ENCODE measurements at regions not wholly inside any gene's neighbourhood (a gene's known extent, or its start where the extent isn't known, plus 50 kb on each side); places are given as distances from the start of the nearest gene placed in this dataset.

GRCh38 chr18:30920757-30921156, 121.8 kb downstream of the DSC3 start:
- no peak overlapping the region for H3K27ac ChIP-seq (replicated peaks)

GRCh38 chr18:30920351-30920750, 122.2 kb downstream of the DSC3 start:
- Histone ChIP-seq H3K27me3 (ENCODE audit: low read depth) (no peaks in the 10 kb centered on the region), H3K36me3 (no peaks in the 10 kb centered on the region), H3K4me1 (no peaks in the 10 kb centered on the region), H3K27ac (replicated peaks) (no peak overlapping the region), H3K9me3 (replicated peaks) (no peaks in the 10 kb centered on the region), H3K4me3 (no peak overlapping the region)
- TF ChIP-seq CTCF (IDR thresholded peaks at IDR 0.05; ENCODE audit: borderline replicate concordance), result no peak
- intact Hi-C loops (cut with micrococcal nuclease), result no loop called here
- DNase-seq, result no peak

More at GRCh38 chr18:30920757-30921156, 121.8 kb downstream of the DSC3 start:
- TF ChIP-seq CTCF (IDR thresholded peaks at IDR 0.05; ENCODE audit: borderline replicate concordance), result no peak
- Histone ChIP-seq H3K36me3 (no peaks in the 10 kb centered on the region), H3K4me1 (peaks cover 2% of the 10 kb centered on the region), H3K9me3 (replicated peaks) (no peaks in the 10 kb centered on the region), H3K4me3 (no peak overlapping the region), H3K27me3 (ENCODE audit: low read depth) (no peaks in the 10 kb centered on the region)
- intact Hi-C loops (cut with micrococcal nuclease), result no loop called here
- no peak for DNase-seq

- no peak for TF ChIP-seq CTCF (IDR thresholded peaks at IDR 0.05; ENCODE audit: borderline replicate concordance)
- H3K9me3 ChIP-seq (replicated peaks), result no peaks in the 10 kb centered on the region
- DNase-seq, result no peak
- no peaks in the 10 kb centered on the region for H3K36me3 ChIP-seq
- no peaks in the 10 kb centered on the region for H3K27me3 ChIP-seq (ENCODE audit: low read depth)
- H3K4me1 ChIP-seq, result no peaks in the 10 kb centered on the region
- H3K4me3 ChIP-seq, result no peak overlapping the region
- intact Hi-C loops (cut with micrococcal nuclease), result no loop called here
- no peak overlapping the region for H3K27ac ChIP-seq (replicated peaks)
These were observed 124.9 kb downstream of the DSC3 start for GRCh38 chr18:30917651-30918050.

- TF ChIP-seq CTCF (IDR thresholded peaks at IDR 0.05; ENCODE audit: borderline replicate concordance), result no peak
- Histone ChIP-seq H3K27ac (replicated peaks) (no peak overlapping the region), H3K36me3 (no peaks in the 10 kb centered on the region), H3K27me3 (ENCODE audit: low read depth) (no peaks in the 10 kb centered on the region), H3K9me3 (replicated peaks) (no peaks in the 10 kb centered on the region), H3K4me3 (no peak overlapping the region), H3K4me1 (no peaks in the 10 kb centered on the region)
- no peak for DNase-seq
- intact Hi-C loops (cut with micrococcal nuclease), result no loop called here
These were observed 127.1 kb downstream of the DSC3 start for GRCh38 chr18:30915336-30915988.

- Histone ChIP-seq H3K4me3 (no peak overlapping the region), H3K9me3 (replicated peaks) (peaks cover 3% of the 10 kb centered on the region), H3K36me3 (no peaks in the 10 kb centered on the region), H3K27me3 (ENCODE audit: low read depth) (no peaks in the 10 kb centered on the region), H3K27ac (replicated peaks) (no peak overlapping the region), H3K4me1 (no peaks in the 10 kb centered on the region)
- DNase-seq, result no peak
- TF ChIP-seq CTCF (IDR thresholded peaks at IDR 0.05; ENCODE audit: borderline replicate concordance), result no peak
- intact Hi-C loops (cut with micrococcal nuclease), result no loop called here
These were observed 134.2 kb downstream of the DSC3 start for GRCh38 chr18:30908381-30908780.
